ENCODE measurements at regions not wholly inside any gene's neighbourhood (a gene's known extent, or its start where the extent isn't known, plus 50 kb on each side); places are given as distances from the start of the nearest gene placed in this dataset.

- DNase-seq: peak; percentile 13
Measured at GRCh38 chr5:106876665-106877194, 794.0 kb downstream of the EFNA5 start.

- DNase-seq: no peak
Measured at GRCh38 chr5:106876298-106876622, 794.5 kb downstream of the EFNA5 start.

- DNase-seq: no peak
Measured at GRCh38 chr5:106875591-106876297, 795.0 kb downstream of the EFNA5 start.

- no peak for DNase-seq
Measured at GRCh38 chr5:106874974-106875373, 795.8 kb downstream of the EFNA5 start.

- no peak for DNase-seq
Measured at GRCh38 chr5:106874531-106874930, 796.2 kb downstream of the EFNA5 start.

- DNase-seq: no peak
Measured at GRCh38 chr5:106873568-106873967, 797.2 kb downstream of the EFNA5 start.

GRCh38 chr5:106865279-106865678, 805.5 kb downstream of the EFNA5 start:
- no peak for DNase-seq

GRCh38 chr5:106862450-106863193, 808.1 kb downstream of the EFNA5 start:
- no peak for DNase-seq

- DNase-seq: no peak
Measured at GRCh38 chr5:106860398-106861044, 810.2 kb downstream of the EFNA5 start.

- DNase-seq: no peak
Measured at GRCh38 chr5:106858616-106859015, 812.1 kb downstream of the EFNA5 start.

GRCh38 chr5:106854922-106855321, 815.8 kb downstream of the EFNA5 start:
- no peak for DNase-seq

GRCh38 chr5:106854105-106854687, 816.5 kb downstream of the EFNA5 start:
- DNase-seq: no peak

- DNase-seq: no peak
Measured at GRCh38 chr5:106853266-106853665, 817.5 kb downstream of the EFNA5 start.

GRCh38 chr5:106849266-106849665, 821.5 kb downstream of the EFNA5 start:
- no peak for DNase-seq

- no peak for DNase-seq
Measured at GRCh38 chr5:106843812-106844416, 826.8 kb downstream of the EFNA5 start.

GRCh38 chr5:106833517-106833916, 837.2 kb downstream of the EFNA5 start:
- no peak for DNase-seq

GRCh38 chr5:106827061-106827460, 843.7 kb downstream of the EFNA5 start:
- no peak for DNase-seq

GRCh38 chr5:106825374-106825773, 845.4 kb downstream of the EFNA5 start:
- no peak for DNase-seq

- DNase-seq: no peak
Measured at GRCh38 chr5:106822851-106823250, 847.9 kb downstream of the EFNA5 start.

GRCh38 chr5:106818552-106818951, 852.2 kb downstream of the EFNA5 start:
- no peak for DNase-seq

GRCh38 chr5:106814961-106815360, 855.8 kb downstream of the EFNA5 start:
- no peak for DNase-seq

GRCh38 chr5:106801554-106801953, 869.2 kb downstream of the EFNA5 start:
- no peak for DNase-seq

- no peak for DNase-seq
Measured at GRCh38 chr5:106797996-106798395, 872.7 kb downstream of the EFNA5 start.

Data from right kidney (tissue), 1 donor.